Fibroblast of lung (primary cell): ENCODE measurements at regions not wholly inside any gene's neighbourhood (a gene's known extent, or its start where the extent isn't known, plus 50 kb on each side); places are given as distances from the start of the nearest gene placed in this dataset.

ENCODE experiments used
- CTCF ChIP-seq, 2 donors: IDR thresholded peaks in 1 of 2; conservative IDR thresholded peaks in 1 of 2; 1 replicate in 1 of 2; 2 replicates in 1 of 2; pipeline ENCODE4 v1.5.1; 2011 to 2012; ENCODE audit warnings: low read length in 2 of 2, control low read depth in 1 of 2, inconsistent platforms in 1 of 2, low read depth in 1 of 2, mild to moderate bottlenecking in 1 of 2
- EZH2 ChIP-seq: IDR thresholded peaks from 2 replicates; pipeline ENCODE4 v1.5.1; 2012; ENCODE audit warnings: low read length, control low read depth, mild to moderate bottlenecking; ENCODE audit errors: missing control alignments

DNA sequence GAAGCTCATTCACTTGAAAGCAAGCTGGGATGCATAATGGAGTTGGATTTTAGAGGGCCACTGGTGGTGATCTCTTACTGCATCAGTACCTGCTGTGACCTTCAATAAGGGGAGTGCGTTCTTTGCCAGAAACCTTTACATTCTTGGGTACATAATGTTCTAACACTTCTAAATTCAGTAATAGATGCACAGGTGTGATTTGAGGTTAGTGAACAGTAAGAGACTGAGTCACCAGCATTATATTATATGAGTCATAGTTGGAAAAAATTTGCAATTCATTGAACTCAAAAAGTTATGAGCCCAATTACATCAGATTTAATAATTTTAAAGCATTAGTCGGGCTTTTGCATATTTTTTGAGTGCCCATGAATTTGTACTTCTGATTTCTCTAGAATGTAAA lies 803.3 kb downstream of the ADCYAP1 start:
- TF ChIP-seq CTCF (conservative IDR thresholded peaks at IDR 0.05 in 1 of 2, IDR thresholded peaks at IDR 0.05 in 1 of 2; ENCODE audit: low read depth in 1 of 2, low read length in 2 of 2) (no peak), EZH2 (no peak)
